ENCODE measurements at regions not wholly inside any gene's neighbourhood (a gene's known extent, or its start where the extent isn't known, plus 50 kb on each side); places are given as distances from the start of the nearest gene placed in this dataset.

GRCh38 chr11:70806461-70807194 lies 408.3 kb downstream of the CTTN start:
- Mint-ChIP-seq H3K4me1 (ENCODE audit: low read depth) (no peaks in the 10 kb centered on the region), H3K36me3 (ENCODE audit: insufficient read depth) (peaks cover 21% of the 10 kb centered on the region), H3K9me3 (ENCODE audit: low read depth) (no peaks in the 10 kb centered on the region), H3K27me3 (no peaks in the 10 kb centered on the region), H3K4me3 (ENCODE audit: low read depth) (no peak overlapping the region), H3K27ac (no peak overlapping the region)
- DNase-seq (ENCODE audit: low spot score, unreplicated experiment), result no peak
- TF ChIP-seq, protein P1, sequence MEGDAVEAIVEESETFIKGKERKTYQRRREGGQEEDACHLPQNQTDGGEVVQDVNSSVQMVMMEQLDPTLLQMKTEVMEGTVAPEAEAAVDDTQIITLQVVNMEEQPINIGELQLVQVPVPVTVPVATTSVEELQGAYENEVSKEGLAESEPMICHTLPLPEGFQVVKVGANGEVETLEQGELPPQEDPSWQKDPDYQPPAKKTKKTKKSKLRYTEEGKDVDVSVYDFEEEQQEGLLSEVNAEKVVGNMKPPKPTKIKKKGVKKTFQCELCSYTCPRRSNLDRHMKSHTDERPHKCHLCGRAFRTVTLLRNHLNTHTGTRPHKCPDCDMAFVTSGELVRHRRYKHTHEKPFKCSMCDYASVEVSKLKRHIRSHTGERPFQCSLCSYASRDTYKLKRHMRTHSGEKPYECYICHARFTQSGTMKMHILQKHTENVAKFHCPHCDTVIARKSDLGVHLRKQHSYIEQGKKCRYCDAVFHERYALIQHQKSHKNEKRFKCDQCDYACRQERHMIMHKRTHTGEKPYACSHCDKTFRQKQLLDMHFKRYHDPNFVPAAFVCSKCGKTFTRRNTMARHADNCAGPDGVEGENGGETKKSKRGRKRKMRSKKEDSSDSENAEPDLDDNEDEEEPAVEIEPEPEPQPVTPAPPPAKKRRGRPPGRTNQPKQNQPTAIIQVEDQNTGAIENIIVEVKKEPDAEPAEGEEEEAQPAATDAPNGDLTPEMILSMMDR (IDR thresholded peaks at IDR 0.05; ENCODE audit: unreplicated experiment), result no peak

- H3K4me3 Mint-ChIP-seq (ENCODE audit: low read depth), result no peak overlapping the region
- no peaks in the 10 kb centered on the region for H3K4me1 Mint-ChIP-seq (ENCODE audit: low read depth)
- TF ChIP-seq, protein P1 (IDR thresholded peaks at IDR 0.05; ENCODE audit: unreplicated experiment), result no peak
- DNase-seq (ENCODE audit: low spot score, unreplicated experiment), result no peak
- H3K27ac Mint-ChIP-seq, result no peak overlapping the region
- no peaks in the 10 kb centered on the region for H3K27me3 Mint-ChIP-seq
- peaks cover 24% of the 10 kb centered on the region for H3K36me3 Mint-ChIP-seq (ENCODE audit: insufficient read depth)
- no peaks in the 10 kb centered on the region for H3K9me3 Mint-ChIP-seq (ENCODE audit: low read depth)
Observed at GRCh38 chr11:70807195-70807543, 408.8 kb downstream of the CTTN start.

GRCh38 chr11:70808686-70809375 lies 410.5 kb downstream of the CTTN start:
- Mint-ChIP-seq H3K27ac (peak overlapping the region; percentile 27), H3K4me1 (ENCODE audit: low read depth) (no peaks in the 10 kb centered on the region), H3K27me3 (no peaks in the 10 kb centered on the region), H3K9me3 (ENCODE audit: low read depth) (no peaks in the 10 kb centered on the region), H3K4me3 (ENCODE audit: low read depth) (no peak overlapping the region), H3K36me3 (ENCODE audit: insufficient read depth) (peaks cover 19% of the 10 kb centered on the region)
- TF ChIP-seq, protein P1 (IDR thresholded peaks at IDR 0.05; ENCODE audit: unreplicated experiment), result no peak
- no peak for DNase-seq (ENCODE audit: low spot score, unreplicated experiment)

DNA sequence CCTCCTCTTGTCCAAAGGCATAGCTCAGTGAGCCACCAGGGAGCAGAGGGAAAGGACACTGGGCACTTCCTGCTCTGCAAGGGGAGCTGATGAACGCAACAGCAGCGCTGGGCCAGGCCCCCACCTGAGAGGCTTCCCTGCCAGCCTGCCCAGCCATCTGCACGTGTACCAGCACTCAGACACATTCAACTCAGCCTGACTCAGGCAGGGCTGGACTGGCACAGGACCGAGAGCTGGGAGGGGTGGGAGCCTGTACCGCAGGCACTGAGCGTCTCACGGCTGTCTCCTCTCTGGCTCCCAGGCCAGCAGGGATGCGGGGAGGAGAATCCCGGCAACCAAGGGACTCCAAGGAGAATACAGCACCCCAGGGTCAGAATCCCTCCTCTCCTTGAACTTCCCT lies 411.8 kb downstream of the CTTN start:
- no peaks in the 10 kb centered on the region for H3K4me1 Mint-ChIP-seq (ENCODE audit: low read depth)
- H3K36me3 Mint-ChIP-seq (ENCODE audit: insufficient read depth), result peaks cover 16% of the 10 kb centered on the region
- no peak overlapping the region for H3K4me3 Mint-ChIP-seq (ENCODE audit: low read depth)
- H3K27ac Mint-ChIP-seq, result no peak overlapping the region
- H3K9me3 Mint-ChIP-seq (ENCODE audit: low read depth), result no peaks in the 10 kb centered on the region
- no peaks in the 10 kb centered on the region for H3K27me3 Mint-ChIP-seq
- TF ChIP-seq, protein P1 (IDR thresholded peaks at IDR 0.05; ENCODE audit: unreplicated experiment), result no peak
- no peak for DNase-seq (ENCODE audit: low spot score, unreplicated experiment)

DNA sequence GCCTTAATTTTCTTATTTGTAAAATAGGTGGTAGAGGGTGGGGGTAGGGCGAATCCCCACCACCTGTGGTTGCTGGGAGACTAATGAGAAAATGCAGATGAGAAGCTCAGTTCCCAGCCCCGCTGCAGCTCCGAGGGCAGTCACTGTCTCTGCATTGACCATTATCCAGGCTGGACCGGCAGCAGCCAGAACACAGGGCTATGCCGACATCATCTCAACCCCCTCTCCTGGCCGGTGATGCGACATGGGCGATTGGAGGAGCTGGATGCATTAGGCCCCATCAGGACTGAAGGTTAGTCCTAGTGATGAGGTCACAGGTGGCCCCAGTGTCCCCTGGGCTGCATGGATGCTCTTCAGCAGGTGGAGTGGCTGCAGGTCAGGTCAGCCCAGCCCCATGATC lies 412.4 kb downstream of the CTTN start:
- DNase-seq (ENCODE audit: low spot score, unreplicated experiment), result no peak
- Mint-ChIP-seq H3K4me1 (ENCODE audit: low read depth) (no peaks in the 10 kb centered on the region), H3K36me3 (ENCODE audit: insufficient read depth) (peaks cover 14% of the 10 kb centered on the region), H3K27me3 (no peaks in the 10 kb centered on the region), H3K4me3 (ENCODE audit: low read depth) (no peak overlapping the region), H3K27ac (no peak overlapping the region), H3K9me3 (ENCODE audit: low read depth) (no peaks in the 10 kb centered on the region)
- TF ChIP-seq, protein P1 (IDR thresholded peaks at IDR 0.05; ENCODE audit: unreplicated experiment), result no peak
